Ovary (tissue), 3 donors: ENCODE measurements at regions not wholly inside any gene's neighbourhood (a gene's known extent, or its start where the extent isn't known, plus 50 kb on each side); places are given as distances from the start of the nearest gene placed in this dataset.
"Not testable (repeated sequence)": the region's sequence is repeated elsewhere in the genome, so short reads cannot be mapped to it uniquely, and the experiment has no call there.

Source experiments
- EP300 ChIP-seq: sonication (generic); formaldehyde crosslinking; IDR thresholded peaks from one replicate; pipeline ENCODE4 v1.6.1; 2017; ENCODE audit warnings: antibody characterized with exemption
- POLR2A ChIP-seq: fragments of 450-650 bp; IDR thresholded peaks from one replicate; pipeline ENCODE4 v1.6.1; 2017; ENCODE audit warnings: antibody characterized with exemption, mild to moderate bottlenecking, moderate library complexity
- TF ChIP-seq, protein P1 (sequence below), 3 donors: fragments of 450-650 bp in 2 of 3; fragments of 200-600 bp in 1 of 3; IDR thresholded peaks; one replicate each; pipeline versions ENCODE4 v1.5.1 to v1.8.0; 2016 to 2022; ENCODE audit warnings: antibody characterized with exemption in 3 of 3, mild to moderate bottlenecking in 1 of 3
- donor health status: DM: no; HTN: no; CAD: no.

DNA sequence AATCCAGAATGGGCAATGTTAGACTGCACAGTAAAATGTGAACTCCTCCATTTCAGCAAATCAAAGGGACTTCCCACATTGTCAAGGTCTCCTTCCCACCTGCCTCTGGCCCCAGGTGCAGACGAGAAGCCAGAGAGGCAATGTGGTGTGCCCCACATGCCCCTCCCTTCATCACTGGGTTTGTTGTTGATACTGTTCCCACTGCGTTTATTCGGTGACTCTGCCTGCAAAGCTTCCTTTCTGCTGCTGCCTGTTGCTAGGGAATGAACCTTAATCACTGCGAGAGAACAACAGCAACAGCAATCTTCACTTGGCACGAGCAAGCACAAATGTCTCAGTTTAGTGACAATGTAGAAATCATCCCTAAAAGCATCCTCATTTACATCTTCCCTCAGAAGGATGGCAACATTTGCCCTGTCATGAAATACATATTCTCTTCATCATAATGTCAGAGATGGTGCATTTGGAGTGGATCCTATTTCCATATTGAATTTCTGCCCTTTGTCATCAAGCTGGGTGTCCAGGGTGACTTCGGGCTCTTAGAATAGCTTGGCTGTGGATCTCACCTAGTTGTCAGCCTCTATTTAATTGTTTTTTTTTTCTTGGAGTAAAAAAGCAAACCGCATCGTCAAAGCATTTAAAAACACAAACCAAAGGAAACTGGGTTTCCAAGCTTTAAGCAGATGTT is 322.2 kb downstream of the BCL2L11 start:
- not testable (repeated sequence) for TF ChIP-seq POLR2A, EP300
- TF ChIP-seq, protein P1, sequence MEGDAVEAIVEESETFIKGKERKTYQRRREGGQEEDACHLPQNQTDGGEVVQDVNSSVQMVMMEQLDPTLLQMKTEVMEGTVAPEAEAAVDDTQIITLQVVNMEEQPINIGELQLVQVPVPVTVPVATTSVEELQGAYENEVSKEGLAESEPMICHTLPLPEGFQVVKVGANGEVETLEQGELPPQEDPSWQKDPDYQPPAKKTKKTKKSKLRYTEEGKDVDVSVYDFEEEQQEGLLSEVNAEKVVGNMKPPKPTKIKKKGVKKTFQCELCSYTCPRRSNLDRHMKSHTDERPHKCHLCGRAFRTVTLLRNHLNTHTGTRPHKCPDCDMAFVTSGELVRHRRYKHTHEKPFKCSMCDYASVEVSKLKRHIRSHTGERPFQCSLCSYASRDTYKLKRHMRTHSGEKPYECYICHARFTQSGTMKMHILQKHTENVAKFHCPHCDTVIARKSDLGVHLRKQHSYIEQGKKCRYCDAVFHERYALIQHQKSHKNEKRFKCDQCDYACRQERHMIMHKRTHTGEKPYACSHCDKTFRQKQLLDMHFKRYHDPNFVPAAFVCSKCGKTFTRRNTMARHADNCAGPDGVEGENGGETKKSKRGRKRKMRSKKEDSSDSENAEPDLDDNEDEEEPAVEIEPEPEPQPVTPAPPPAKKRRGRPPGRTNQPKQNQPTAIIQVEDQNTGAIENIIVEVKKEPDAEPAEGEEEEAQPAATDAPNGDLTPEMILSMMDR (IDR thresholded peaks at IDR 0.05), result not testable (repeated sequence)
